Right lobe of liver (tissue), 4 donors: ENCODE measurements at regions not wholly inside any gene's neighbourhood (a gene's known extent, or its start where the extent isn't known, plus 50 kb on each side); places are given as distances from the start of the nearest gene placed in this dataset.

Experiments
- CTCF ChIP-seq, 4 donors: fragments of 200-600 bp in 3 of 4; fragments of 450-650 bp in 1 of 4; IDR thresholded peaks; one replicate each; pipeline versions ENCODE4 v1.5.1 to v1.8.0; 2016 to 2022; ENCODE audit warnings: antibody characterized with exemption in 4 of 4, mild to moderate bottlenecking in 2 of 4
- POLR2A ChIP-seq: fragments of 450-650 bp; IDR thresholded peaks from one replicate; pipeline ENCODE4 v1.6.1; 2017; ENCODE audit warnings: antibody characterized with exemption, mild to moderate bottlenecking
- donor health status: DM: no; HTN: no; CAD: no.
- donor health status: DM: no; HTN: no; CAD: no.
- donor health status: DM: no; HTN: yes; CAD: no.

GRCh38 chr6:11912420-11912819 is 99.7 kb upstream of the HIVEP1 start:
- TF ChIP-seq POLR2A, result no peak
- TF ChIP-seq CTCF (IDR thresholded peaks at IDR 0.05), result peak in 3 of 4 donors; percentile 11 to 26 (median 13)
